ENCODE measurements at regions not wholly inside any gene's neighbourhood (a gene's known extent, or its start where the extent isn't known, plus 50 kb on each side); places are given as distances from the start of the nearest gene placed in this dataset.
"Not testable (repeated sequence)": the region's sequence is repeated elsewhere in the genome, so short reads cannot be mapped to it uniquely, and the experiment has no call there.

GRCh38 chr3:148500881-148501280 lies 196.8 kb upstream of the AGTR1 start:
- H3K4me3 ChIP-seq (ENCODE audit: low read depth, low read length): no peak overlapping the region
- no peak for TF ChIP-seq CTCF (IDR thresholded peaks at IDR 0.05; ENCODE audit: low read depth, low read length, missing control alignments)
- DNase-seq (ENCODE audit: low read depth): no peak

DNA sequence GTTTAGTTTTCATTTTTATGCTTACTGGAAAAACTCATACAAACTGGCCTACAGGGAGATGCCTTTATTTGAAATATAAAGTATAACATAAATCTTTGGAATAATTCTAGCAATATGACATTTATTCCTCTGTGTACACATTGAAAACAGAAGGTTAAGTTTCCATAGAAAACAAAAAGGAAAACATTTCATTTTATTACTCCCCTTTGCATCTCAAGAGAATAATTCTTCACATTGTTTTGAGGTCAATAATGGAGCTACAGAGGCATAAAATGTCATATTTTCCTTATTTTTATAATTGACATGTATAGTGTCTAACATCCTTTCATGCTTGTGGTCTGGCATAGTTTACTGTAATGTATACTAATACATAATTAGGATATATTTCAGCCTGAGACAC lies 187.6 kb upstream of the AGTR1 start:
- DNase-seq (ENCODE audit: low read depth): no peak
- no peak for TF ChIP-seq CTCF (IDR thresholded peaks at IDR 0.05; ENCODE audit: low read depth, low read length, missing control alignments)
- no peak overlapping the region for H3K4me3 ChIP-seq (ENCODE audit: low read depth, low read length)

DNA sequence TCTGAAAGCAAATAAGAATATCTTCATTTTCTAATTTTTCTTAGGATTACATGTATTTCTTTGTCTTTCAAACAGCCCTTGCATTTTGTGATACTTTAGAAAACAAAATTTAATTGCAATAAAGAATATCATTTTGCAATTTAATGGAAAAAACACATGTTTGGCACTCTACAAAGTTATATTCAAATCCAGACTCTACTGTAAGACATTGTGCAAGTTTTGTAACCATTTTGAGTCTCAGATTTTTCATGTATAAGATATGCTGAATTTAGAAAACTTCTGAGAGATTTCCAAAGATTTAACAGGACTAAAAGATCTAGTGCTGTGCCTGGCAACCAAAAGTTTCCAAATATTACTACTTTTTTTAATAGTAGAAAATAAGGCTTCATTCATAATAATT lies 187.1 kb upstream of the AGTR1 start:
- no peak for DNase-seq (ENCODE audit: low read depth)
- TF ChIP-seq CTCF (IDR thresholded peaks at IDR 0.05; ENCODE audit: low read depth, low read length, missing control alignments): no peak
- H3K4me3 ChIP-seq (ENCODE audit: low read depth, low read length): no peak overlapping the region

DNA sequence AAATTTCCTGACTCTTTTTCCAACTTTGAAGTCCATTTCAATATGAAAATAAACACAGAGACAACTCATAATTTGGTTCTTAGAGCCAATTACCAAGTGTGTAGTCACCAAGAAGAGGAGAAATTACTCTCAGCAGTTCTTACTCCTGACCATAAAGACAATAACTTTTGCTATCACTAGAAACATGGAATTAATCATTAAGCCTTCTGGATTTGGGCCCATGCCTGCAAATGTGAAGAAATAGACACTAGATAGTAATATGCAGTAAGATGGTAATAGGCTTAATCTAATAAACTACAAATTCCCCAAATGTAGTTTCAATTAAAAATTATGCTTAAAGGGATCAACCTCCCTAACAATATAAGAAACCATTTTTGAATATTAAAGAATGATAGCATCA lies 185.1 kb upstream of the AGTR1 start:
- no peak for TF ChIP-seq CTCF (IDR thresholded peaks at IDR 0.05; ENCODE audit: low read depth, low read length, missing control alignments)
- no peak overlapping the region for H3K4me3 ChIP-seq (ENCODE audit: low read depth, low read length)
- no peak for DNase-seq (ENCODE audit: low read depth)

DNA sequence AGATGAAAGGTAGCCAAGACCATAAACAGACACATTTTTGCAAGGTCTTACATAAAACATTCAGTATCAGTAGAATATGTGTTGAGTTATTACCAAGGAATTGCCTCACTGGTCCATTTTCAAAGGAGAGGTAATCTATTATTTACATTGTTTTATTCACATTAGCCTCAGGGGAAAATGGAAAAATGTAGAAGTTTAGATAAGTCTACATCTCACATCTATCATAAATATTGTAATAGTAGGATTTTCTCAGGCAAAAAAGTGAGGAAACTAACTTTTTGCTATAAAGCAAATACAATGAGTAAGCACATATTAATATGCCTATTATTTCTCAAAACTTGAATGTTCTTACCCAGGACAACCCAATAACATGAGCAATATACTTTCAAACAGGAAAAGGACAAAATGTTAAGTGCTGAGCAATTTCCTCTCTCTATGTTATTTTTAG lies 184.6 kb upstream of the AGTR1 start:
- no peak for DNase-seq (ENCODE audit: low read depth)
- no peak for TF ChIP-seq CTCF (IDR thresholded peaks at IDR 0.05; ENCODE audit: low read depth, low read length, missing control alignments)
- H3K4me3 ChIP-seq (ENCODE audit: low read depth, low read length): no peak overlapping the region

- no peak for DNase-seq (ENCODE audit: low read depth)
- no peak overlapping the region for H3K4me3 ChIP-seq (ENCODE audit: low read depth, low read length)
- TF ChIP-seq CTCF (IDR thresholded peaks at IDR 0.05; ENCODE audit: low read depth, low read length, missing control alignments): no peak
Measured at GRCh38 chr3:148518520-148518919, 179.2 kb upstream of the AGTR1 start.

DNA sequence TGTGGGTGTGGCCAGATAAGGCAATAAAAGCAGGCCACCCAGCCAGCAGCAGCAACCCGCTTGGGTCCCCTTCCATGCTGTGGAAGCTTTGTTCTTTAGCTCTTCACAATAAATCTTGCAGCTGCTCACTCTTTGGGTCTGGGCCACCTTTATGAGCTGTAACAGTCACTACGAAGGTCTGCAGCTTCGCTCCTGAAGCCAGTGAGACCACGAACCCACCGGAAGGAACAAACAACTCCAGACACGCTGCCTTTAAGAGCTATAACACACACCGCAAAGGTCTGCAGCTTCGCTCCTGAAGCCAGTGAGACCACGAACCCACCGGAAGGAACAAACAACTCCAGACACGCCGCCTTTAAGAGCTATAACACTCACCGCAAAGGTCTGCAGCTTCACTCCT lies 172.1 kb upstream of the AGTR1 start:
- H3K4me3 ChIP-seq (ENCODE audit: low read depth, low read length); DNase-seq (ENCODE audit: low read depth): not testable (repeated sequence)

- DNase-seq (ENCODE audit: low read depth): no peak
- no peak overlapping the region for H3K4me3 ChIP-seq (ENCODE audit: low read depth, low read length)
- TF ChIP-seq CTCF (IDR thresholded peaks at IDR 0.05; ENCODE audit: low read depth, low read length, missing control alignments): no peak
Measured at GRCh38 chr3:148528024-148528423, 169.7 kb upstream of the AGTR1 start.

Data from GM12864 (cell line).